ENCODE measurements at regions not wholly inside any gene's neighbourhood (a gene's known extent, or its start where the extent isn't known, plus 50 kb on each side); places are given as distances from the start of the nearest gene placed in this dataset.

DNA sequence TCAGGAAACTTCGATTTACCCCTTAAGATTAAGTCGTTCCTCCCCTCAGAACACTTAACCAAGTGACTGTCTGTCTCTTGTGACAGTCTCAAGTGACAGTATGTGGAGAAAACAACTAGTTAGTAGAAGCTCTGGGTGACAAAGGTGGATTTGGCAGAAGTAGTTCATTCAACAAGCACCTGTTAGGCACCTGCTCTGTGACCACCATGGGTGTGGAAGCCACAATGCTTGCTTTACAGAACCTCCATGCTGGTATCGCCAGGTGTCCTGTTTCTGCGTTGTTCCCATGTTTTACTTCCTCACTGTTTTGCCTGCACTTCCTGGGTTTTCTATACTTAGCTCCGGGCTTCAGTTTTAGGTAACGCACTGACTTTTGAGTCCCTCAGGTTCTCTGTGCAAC is 337.4 kb upstream of the DCC start:
- TF ChIP-seq, protein P1, sequence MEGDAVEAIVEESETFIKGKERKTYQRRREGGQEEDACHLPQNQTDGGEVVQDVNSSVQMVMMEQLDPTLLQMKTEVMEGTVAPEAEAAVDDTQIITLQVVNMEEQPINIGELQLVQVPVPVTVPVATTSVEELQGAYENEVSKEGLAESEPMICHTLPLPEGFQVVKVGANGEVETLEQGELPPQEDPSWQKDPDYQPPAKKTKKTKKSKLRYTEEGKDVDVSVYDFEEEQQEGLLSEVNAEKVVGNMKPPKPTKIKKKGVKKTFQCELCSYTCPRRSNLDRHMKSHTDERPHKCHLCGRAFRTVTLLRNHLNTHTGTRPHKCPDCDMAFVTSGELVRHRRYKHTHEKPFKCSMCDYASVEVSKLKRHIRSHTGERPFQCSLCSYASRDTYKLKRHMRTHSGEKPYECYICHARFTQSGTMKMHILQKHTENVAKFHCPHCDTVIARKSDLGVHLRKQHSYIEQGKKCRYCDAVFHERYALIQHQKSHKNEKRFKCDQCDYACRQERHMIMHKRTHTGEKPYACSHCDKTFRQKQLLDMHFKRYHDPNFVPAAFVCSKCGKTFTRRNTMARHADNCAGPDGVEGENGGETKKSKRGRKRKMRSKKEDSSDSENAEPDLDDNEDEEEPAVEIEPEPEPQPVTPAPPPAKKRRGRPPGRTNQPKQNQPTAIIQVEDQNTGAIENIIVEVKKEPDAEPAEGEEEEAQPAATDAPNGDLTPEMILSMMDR (IDR thresholded peaks at IDR 0.05): no peak
- no peak for TF ChIP-seq POLR2A (IDR thresholded peaks at IDR 0.05)
- ATAC-seq: no peak
- intact Hi-C loops (cut with DNase I): no loop called here
- no peaks in the 10 kb centered on the region for H3K36me3 ChIP-seq
- no peaks in the 10 kb centered on the region for H3K4me1 ChIP-seq
- H3K4me3 ChIP-seq: no peak overlapping the region
- WGBS, 4 donors: 76 to 81% (median 80%) methylated on average over 6 of the region's 6 CpGs
- no peak for DNase-seq
- H3K9me3 ChIP-seq: no peaks in the 10 kb centered on the region
- no peaks in the 10 kb centered on the region for H3K27me3 ChIP-seq
- H3K27ac ChIP-seq: no peak overlapping the region

GRCh38 chr18:52007105-52007504 is 332.9 kb upstream of the DCC start:
- H3K27ac ChIP-seq: no peak overlapping the region
- DNase-seq (no peak), ATAC-seq (no peak)
- H3K4me1 ChIP-seq: no peaks in the 10 kb centered on the region
- TF ChIP-seq, protein P1 (IDR thresholded peaks at IDR 0.05): no peak
- TF ChIP-seq POLR2A (IDR thresholded peaks at IDR 0.05): no peak
- H3K27me3 ChIP-seq: no peaks in the 10 kb centered on the region
- intact Hi-C loops (cut with DNase I): no loop called here
- H3K9me3 ChIP-seq: no peaks in the 10 kb centered on the region
- no peak overlapping the region for H3K4me3 ChIP-seq
- 56 to 70% (median 64%) methylated on average over 2 of the region's 2 CpGs for WGBS, 4 donors
- H3K36me3 ChIP-seq: no peaks in the 10 kb centered on the region

GRCh38 chr18:52008330-52008729 is 331.7 kb upstream of the DCC start:
- H3K9me3 ChIP-seq: no peaks in the 10 kb centered on the region
- no peak for TF ChIP-seq POLR2A (IDR thresholded peaks at IDR 0.05)
- TF ChIP-seq, protein P1 (IDR thresholded peaks at IDR 0.05): no peak
- DNase-seq (no peak), ATAC-seq (no peak)
- no peaks in the 10 kb centered on the region for H3K27me3 ChIP-seq
- intact Hi-C loops (cut with DNase I): no loop called here
- no peaks in the 10 kb centered on the region for H3K4me1 ChIP-seq
- no peaks in the 10 kb centered on the region for H3K36me3 ChIP-seq
- WGBS, 4 donors: 57 to 62% (median 59%) methylated on average over 3 of the region's 3 CpGs
- no peak overlapping the region for H3K4me3 ChIP-seq
- H3K27ac ChIP-seq: no peak overlapping the region

GRCh38 chr18:52008736-52009135 is 331.3 kb upstream of the DCC start:
- Histone ChIP-seq H3K9me3 (no peaks in the 10 kb centered on the region), H3K36me3 (no peaks in the 10 kb centered on the region), H3K4me1 (no peaks in the 10 kb centered on the region), H3K27me3 (no peaks in the 10 kb centered on the region), H3K27ac (no peak overlapping the region), H3K4me3 (no peak overlapping the region)
- WGBS, 4 donors: 91 to 98% (median 92%) methylated on average over 2 of the region's 2 CpGs
- DNase-seq: no peak
- ATAC-seq: no peak
- no peak for TF ChIP-seq POLR2A (IDR thresholded peaks at IDR 0.05)
- TF ChIP-seq, protein P1 (IDR thresholded peaks at IDR 0.05): no peak
- intact Hi-C loops (cut with DNase I): no loop called here

Data from heart left ventricle (tissue), 16 donors.